PC-9 (cell line): ENCODE measurements at regions not wholly inside any gene's neighbourhood (a gene's known extent, or its start where the extent isn't known, plus 50 kb on each side); places are given as distances from the start of the nearest gene placed in this dataset.

Experiments used
- BruUV-seq: library from RNA; stranded (reverse); fragments of 400-500 nt; replicated peaks from 2 replicates; lab custom pipeline; 2021; lab: Mats Ljungman, UMichigan
- CTCF ChIA-PET: fragments of 300-600 bp; sonication (Branson Sonifier 250); formaldehyde crosslinking; loops from one replicate; lab custom pipeline; 2022; ENCODE audit warnings: antibody characterized with exemption; lab: Charles Lee
- POLR2A ChIA-PET: fragments of 300-600 bp; sonication (Branson Sonifier 250); formaldehyde crosslinking; loops from one replicate; lab custom pipeline; 2022; ENCODE audit warnings: antibody characterized with exemption; ENCODE audit not compliant: unreplicated experiment; lab: Charles Lee
- DNase-seq, 2 experiments: peaks; one replicate each; pipeline versions ENCODE4 v3.0.0 to v3.0.0-alpha.2; 2015 to 2022; ENCODE audit warnings: mixed read lengths in 1 of 2
- H2AFZ ChIP-seq: fragments of 200-600 bp; sonication (generic); 2 replicates; pipeline ENCODE4 v1.8.1; 2017; ENCODE audit warnings: antibody characterized with exemption
- H3F3A ChIP-seq: fragments of 200-600 bp; sonication (generic); 2 replicates; pipeline ENCODE4 v1.8.1; 2017; ENCODE audit warnings: antibody characterized with exemption, mild to moderate bottlenecking, low read depth; ENCODE audit not compliant: insufficient read depth
- H3K27ac ChIP-seq: fragments of 200-600 bp; sonication (generic); 2 replicates; pipeline ENCODE4 v1.6.1; 2016; ENCODE audit warnings: mixed run types
- H3K27me3 ChIP-seq: fragments of 200-600 bp; sonication (generic); 2 replicates; pipeline ENCODE4 v1.6.1; 2016; ENCODE audit warnings: low read depth, mixed run types; ENCODE audit not compliant: insufficient read depth
- H3K36me3 ChIP-seq: fragments of 200-600 bp; sonication (generic); 2 replicates; pipeline ENCODE4 v1.6.1; 2016; ENCODE audit warnings: low read depth, mixed run types
- H3K4me1 ChIP-seq: fragments of 200-600 bp; sonication (generic); replicated peaks from 2 replicates; pipeline ENCODE4 v1.6.1; 2016; ENCODE audit warnings: mixed run types; ENCODE audit not compliant: insufficient read depth
- H3K4me2 ChIP-seq: fragments of 200-600 bp; sonication (generic); 2 replicates; pipeline ENCODE4 v1.6.1; 2017; ENCODE audit warnings: mixed run types
- H3K4me3 ChIP-seq: fragments of 200-600 bp; sonication (generic); 2 replicates; pipeline ENCODE4 v1.6.1; 2016; ENCODE audit warnings: mixed run types
- H3K79me2 ChIP-seq: fragments of 200-600 bp; sonication (generic); 2 replicates; pipeline ENCODE4 v1.6.1; 2017; ENCODE audit warnings: low read depth, mixed run types
- H3K9me2 ChIP-seq: fragments of 200-600 bp; sonication (generic); 2 replicates; pipeline ENCODE4 v1.8.1; 2017; ENCODE audit warnings: mild to moderate bottlenecking; ENCODE audit not compliant: insufficient read depth
- H3K9me3 ChIP-seq: fragments of 200-600 bp; sonication (generic); 2 replicates; pipeline ENCODE4 v1.8.1; 2016; ENCODE audit warnings: low read depth; ENCODE audit not compliant: insufficient read depth
- H4K20me1 ChIP-seq: fragments of 200-600 bp; sonication (generic); 2 replicates; pipeline ENCODE4 v1.8.1; 2017; ENCODE audit not compliant: insufficient read depth
- EZH2 ChIP-seq: fragments of 200-600 bp; sonication (generic); IDR thresholded peaks from 2 replicates; pipeline ENCODE4 v1.8.0; 2017; ENCODE audit warnings: antibody characterized with exemption, low read depth
- intact Hi-C: fragments of 100-400 bp; cut with micrococcal nuclease; formaldehyde crosslinking; loops from one replicate; pipeline ENCODE4 v1.10.0; 2022; ENCODE audit not compliant: unreplicated experiment
- TF ChIP-seq, protein P1 (sequence below): fragments of 200-600 bp; sonication (generic); conservative IDR thresholded peaks from 2 replicates; pipeline ENCODE4 v1.6.1; 2017; ENCODE audit warnings: mixed run types, antibody characterized with exemption, mild to moderate bottlenecking, moderate library complexity

GRCh38 chr2:16409849-16410248, 255.8 kb downstream of the CYRIA start:
- intact Hi-C loops = no loop called here
- CTCF ChIA-PET = no interaction called here
- no peak overlapping the region for H3K4me3 ChIP-seq

GRCh38 chr2:16409006-16409390, 256.6 kb downstream of the CYRIA start:
- H3F3A ChIP-seq = no peaks in the 10 kb centered on the region
- H3K9me2 ChIP-seq = no peaks in the 10 kb centered on the region
- H3K79me2 ChIP-seq = no peaks in the 10 kb centered on the region
- no peak for DNase-seq
- BruUV-seq = no TSS peak
- H3K36me3 ChIP-seq = no peaks in the 10 kb centered on the region
- H4K20me1 ChIP-seq = no peaks in the 10 kb centered on the region
- ChIA-PET CTCF (no interaction called here), POLR2A (no interaction called here)
- no peak overlapping the region for H3K4me2 ChIP-seq
- no peaks in the 10 kb centered on the region for H3K4me1 ChIP-seq
- H2AFZ ChIP-seq = no peak overlapping the region
- no peak overlapping the region for H3K4me3 ChIP-seq
- TF ChIP-seq EZH2 = no peak
- TF ChIP-seq, protein P1, sequence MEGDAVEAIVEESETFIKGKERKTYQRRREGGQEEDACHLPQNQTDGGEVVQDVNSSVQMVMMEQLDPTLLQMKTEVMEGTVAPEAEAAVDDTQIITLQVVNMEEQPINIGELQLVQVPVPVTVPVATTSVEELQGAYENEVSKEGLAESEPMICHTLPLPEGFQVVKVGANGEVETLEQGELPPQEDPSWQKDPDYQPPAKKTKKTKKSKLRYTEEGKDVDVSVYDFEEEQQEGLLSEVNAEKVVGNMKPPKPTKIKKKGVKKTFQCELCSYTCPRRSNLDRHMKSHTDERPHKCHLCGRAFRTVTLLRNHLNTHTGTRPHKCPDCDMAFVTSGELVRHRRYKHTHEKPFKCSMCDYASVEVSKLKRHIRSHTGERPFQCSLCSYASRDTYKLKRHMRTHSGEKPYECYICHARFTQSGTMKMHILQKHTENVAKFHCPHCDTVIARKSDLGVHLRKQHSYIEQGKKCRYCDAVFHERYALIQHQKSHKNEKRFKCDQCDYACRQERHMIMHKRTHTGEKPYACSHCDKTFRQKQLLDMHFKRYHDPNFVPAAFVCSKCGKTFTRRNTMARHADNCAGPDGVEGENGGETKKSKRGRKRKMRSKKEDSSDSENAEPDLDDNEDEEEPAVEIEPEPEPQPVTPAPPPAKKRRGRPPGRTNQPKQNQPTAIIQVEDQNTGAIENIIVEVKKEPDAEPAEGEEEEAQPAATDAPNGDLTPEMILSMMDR = no peak
- H3K9me3 ChIP-seq = no peaks in the 10 kb centered on the region
- peaks cover 4% of the 10 kb centered on the region; the same call in 1 of the 2 replicates for H3K27me3 ChIP-seq
- intact Hi-C loops = no loop called here
- H3K27ac ChIP-seq = no peak overlapping the region

More at GRCh38 chr2:16409849-16410248, 255.8 kb downstream of the CYRIA start:
- H3K79me2 ChIP-seq = no peaks in the 10 kb centered on the region
- TF ChIP-seq, protein P1 = no peak
- no peak for TF ChIP-seq EZH2
- H3F3A ChIP-seq = no peaks in the 10 kb centered on the region
- no peaks in the 10 kb centered on the region for H3K36me3 ChIP-seq
- DNase-seq = no peak
- no peak overlapping the region for H2AFZ ChIP-seq
- H3K4me2 ChIP-seq = no peak overlapping the region
- H3K9me2 ChIP-seq = no peaks in the 10 kb centered on the region
- POLR2A ChIA-PET = no interaction called here
- H4K20me1 ChIP-seq = no peaks in the 10 kb centered on the region
- no TSS peak for BruUV-seq
- no peaks in the 10 kb centered on the region for H3K4me1 ChIP-seq
- H3K27ac ChIP-seq = no peak overlapping the region
- no peaks in the 10 kb centered on the region for H3K9me3 ChIP-seq
- H3K27me3 ChIP-seq = peaks cover 4% of the 10 kb centered on the region; the same call in 1 of the 2 replicates

GRCh38 chr2:16408331-16409005, 257.2 kb downstream of the CYRIA start:
- no peaks in the 10 kb centered on the region for H3K4me1 ChIP-seq
- H3K4me2 ChIP-seq = no peak overlapping the region
- no peak overlapping the region for H2AFZ ChIP-seq
- no peaks in the 10 kb centered on the region for H3K9me3 ChIP-seq
- H3K36me3 ChIP-seq = no peaks in the 10 kb centered on the region
- ChIA-PET CTCF (interaction anchor here (0.6 kb wide), 1 partner anchor 213 kb away, joined by 6 read pairs; no protein-coding TSS in a partner anchor), POLR2A (no interaction called here)
- H3K4me3 ChIP-seq = no peak overlapping the region
- peaks cover 4% of the 10 kb centered on the region; the same call in 1 of the 2 replicates for H3K27me3 ChIP-seq
- H3K79me2 ChIP-seq = no peaks in the 10 kb centered on the region
- DNase-seq = no peak
- no peaks in the 10 kb centered on the region for H4K20me1 ChIP-seq
- H3K27ac ChIP-seq = no peak overlapping the region
- TF ChIP-seq EZH2 = no peak
- TF ChIP-seq, protein P1 = no peak
- H3F3A ChIP-seq = no peaks in the 10 kb centered on the region
- intact Hi-C loops = no loop called here
- BruUV-seq = no TSS peak
- no peaks in the 10 kb centered on the region for H3K9me2 ChIP-seq
